ENCODE measurements at regions not wholly inside any gene's neighbourhood (a gene's known extent, or its start where the extent isn't known, plus 50 kb on each side); places are given as distances from the start of the nearest gene placed in this dataset.

- Histone ChIP-seq H4K20me1 (ENCODE audit: insufficient read depth, low read length) (no peaks in the 10 kb centered on the region), H3K27me3 (replicated peaks; ENCODE audit: insufficient read depth, low read length) (no peaks in the 10 kb centered on the region), H3K4me1 (ENCODE audit: low read length) (no peaks in the 10 kb centered on the region), H3K9me2 (replicated peaks; ENCODE audit: insufficient read depth, low read length) (no peaks in the 10 kb centered on the region), H3K4me2 (ENCODE audit: low read depth, low read length) (no peak overlapping the region), H3K9ac (ENCODE audit: low read length) (no peak overlapping the region), H3K27ac (ENCODE audit: low read length) (no peak overlapping the region), H3K79me2 (ENCODE audit: low read length) (no peaks in the 10 kb centered on the region), H3K9me3 (replicated peaks; ENCODE audit: insufficient read depth, low read length) (no peaks in the 10 kb centered on the region), H2AFZ (ENCODE audit: low read length) (no peak overlapping the region), H3F3A (ENCODE audit: insufficient read depth, low read length) (no peaks in the 10 kb centered on the region), H3K36me3 (replicated peaks; ENCODE audit: insufficient read depth, low read length) (no peaks in the 10 kb centered on the region), H3K4me3 (ENCODE audit: low read length) (no peak overlapping the region)
- TF ChIP-seq EZH2phosphoT487 (IDR thresholded peaks at IDR 0.05; ENCODE audit: low read length), result no peak
- no peak for TF ChIP-seq CTCF (IDR thresholded peaks at IDR 0.05; ENCODE audit: low read length)
- TF ChIP-seq EZH2 (optimal IDR thresholded peaks at IDR 0.05; ENCODE audit: low read depth, low read length), result no peak
- no peak for DNase-seq
These were observed 192.7 kb downstream of the BTG1 start for GRCh38 chr12:91952916-91953315.

DNA sequence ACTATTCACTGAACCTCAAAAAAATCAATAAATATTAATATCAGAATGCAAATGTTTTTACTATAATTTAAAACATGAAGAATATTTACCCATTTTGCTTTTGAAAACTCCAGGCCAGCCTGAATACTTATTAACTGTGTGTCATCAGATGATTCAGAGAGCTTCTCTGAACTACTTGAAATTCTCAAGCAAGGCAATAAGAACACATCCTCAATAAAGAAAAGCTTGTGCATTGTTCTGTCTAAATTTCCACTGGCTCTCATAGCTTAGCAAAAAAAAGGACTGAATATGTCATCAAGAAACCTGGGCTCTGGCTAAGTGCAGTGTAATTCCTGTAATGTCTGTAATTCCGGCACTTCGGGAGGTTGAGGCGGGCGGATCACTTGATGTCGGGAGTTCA, 194.1 kb downstream of the BTG1 start:
- Histone ChIP-seq H3K4me2 (ENCODE audit: low read depth, low read length) (no peak overlapping the region), H3K4me3 (ENCODE audit: low read length) (no peak overlapping the region), H3K9ac (ENCODE audit: low read length) (no peak overlapping the region), H3K36me3 (replicated peaks; ENCODE audit: insufficient read depth, low read length) (no peaks in the 10 kb centered on the region), H3K79me2 (ENCODE audit: low read length) (no peaks in the 10 kb centered on the region), H3K9me2 (replicated peaks; ENCODE audit: insufficient read depth, low read length) (no peaks in the 10 kb centered on the region), H3K27me3 (replicated peaks; ENCODE audit: insufficient read depth, low read length) (no peaks in the 10 kb centered on the region), H3K4me1 (ENCODE audit: low read length) (no peaks in the 10 kb centered on the region), H3K27ac (ENCODE audit: low read length) (no peak overlapping the region), H2AFZ (ENCODE audit: low read length) (no peak overlapping the region), H4K20me1 (ENCODE audit: insufficient read depth, low read length) (no peaks in the 10 kb centered on the region), H3K9me3 (replicated peaks; ENCODE audit: insufficient read depth, low read length) (no peaks in the 10 kb centered on the region), H3F3A (ENCODE audit: insufficient read depth, low read length) (no peaks in the 10 kb centered on the region)
- DNase-seq, result no peak
- TF ChIP-seq CTCF (IDR thresholded peaks at IDR 0.05; ENCODE audit: low read length) (no peak), EZH2phosphoT487 (IDR thresholded peaks at IDR 0.05; ENCODE audit: low read length) (no peak), EZH2 (optimal IDR thresholded peaks at IDR 0.05; ENCODE audit: low read depth, low read length) (no peak)

GRCh38 chr12:91948504-91948903, 197.1 kb downstream of the BTG1 start:
- no peaks in the 10 kb centered on the region for H3K79me2 ChIP-seq (ENCODE audit: low read length)
- no peak overlapping the region for H3K4me2 ChIP-seq (ENCODE audit: low read depth, low read length)
- DNase-seq, result no peak
- no peaks in the 10 kb centered on the region for H3K27me3 ChIP-seq (replicated peaks; ENCODE audit: insufficient read depth, low read length)
- H3K9ac ChIP-seq (ENCODE audit: low read length), result no peak overlapping the region
- no peaks in the 10 kb centered on the region for H3K9me3 ChIP-seq (replicated peaks; ENCODE audit: insufficient read depth, low read length)
- H3K36me3 ChIP-seq (replicated peaks; ENCODE audit: insufficient read depth, low read length), result no peaks in the 10 kb centered on the region
- no peaks in the 10 kb centered on the region for H3K9me2 ChIP-seq (replicated peaks; ENCODE audit: insufficient read depth, low read length)
- no peaks in the 10 kb centered on the region for H4K20me1 ChIP-seq (ENCODE audit: insufficient read depth, low read length)
- no peak overlapping the region for H3K27ac ChIP-seq (ENCODE audit: low read length)
- H2AFZ ChIP-seq (ENCODE audit: low read length), result no peak overlapping the region
- no peaks in the 10 kb centered on the region for H3F3A ChIP-seq (ENCODE audit: insufficient read depth, low read length)
- no peak overlapping the region for H3K4me3 ChIP-seq (ENCODE audit: low read length)
- no peaks in the 10 kb centered on the region for H3K4me1 ChIP-seq (ENCODE audit: low read length)
- TF ChIP-seq CTCF (IDR thresholded peaks at IDR 0.05; ENCODE audit: low read length) (no peak), EZH2 (optimal IDR thresholded peaks at IDR 0.05; ENCODE audit: low read depth, low read length) (no peak), EZH2phosphoT487 (IDR thresholded peaks at IDR 0.05; ENCODE audit: low read length) (no peak)
